ENCODE measurements at regions not wholly inside any gene's neighbourhood (a gene's known extent, or its start where the extent isn't known, plus 50 kb on each side); places are given as distances from the start of the nearest gene placed in this dataset.

GRCh38 chr1:72804541-72804940 lies 522.2 kb upstream of the NEGR1 start:
- no peaks in the 10 kb centered on the region for H3K36me3 ChIP-seq (replicated peaks in 1 of 2; ENCODE audit: insufficient read depth in 1 of 2, low read depth in 2 of 2)
- intact Hi-C loops (cut with DNase I), result no loop called here
- TF ChIP-seq CTCF (IDR thresholded peaks at IDR 0.05) (no peak), POLR2A (IDR thresholded peaks at IDR 0.05) (no peak)
- DNase-seq (no peak), ATAC-seq (no peak)
- H3K9me3 ChIP-seq, result no peaks in the 10 kb centered on the region
- no peaks in the 10 kb centered on the region for H3K27me3 ChIP-seq
- H3K27ac ChIP-seq, result no peak overlapping the region
- H3K4me3 ChIP-seq, result no peak overlapping the region
- no peaks in the 10 kb centered on the region for H3K4me1 ChIP-seq

- Histone ChIP-seq H3K27me3 (no peaks in the 10 kb centered on the region), H3K9me3 (peaks cover 0 to 2% (median 0%) of the 10 kb centered on the region in 3 donors), H3K27ac (no peak overlapping the region), H3K4me1 (no peaks in the 10 kb centered on the region), H3K4me3 (no peak overlapping the region), H3K36me3 (replicated peaks in 1 of 2; ENCODE audit: insufficient read depth in 1 of 2, low read depth in 2 of 2) (no peaks in the 10 kb centered on the region)
- no peak for TF ChIP-seq CTCF (IDR thresholded peaks at IDR 0.05)
- TF ChIP-seq POLR2A (IDR thresholded peaks at IDR 0.05), result no peak
- 22 to 36% methylated on average over 1 of the region's 1 CpG for WGBS, 2 donors
- ATAC-seq (no peak), DNase-seq (no peak)
- intact Hi-C loops (cut with DNase I), result no loop called here
Observed at GRCh38 chr1:72781038-72781437, 498.7 kb upstream of the NEGR1 start.

GRCh38 chr1:72780212-72780611 lies 497.9 kb upstream of the NEGR1 start:
- WGBS, 2 donors, result 88 to 90% methylated on average over 1 of the region's 1 CpG
- TF ChIP-seq CTCF (IDR thresholded peaks at IDR 0.05) (no peak), POLR2A (IDR thresholded peaks at IDR 0.05) (no peak)
- H3K27ac ChIP-seq, result no peak overlapping the region
- DNase-seq, result no peak
- H3K4me1 ChIP-seq, result no peaks in the 10 kb centered on the region
- ATAC-seq, result no peak
- no peak overlapping the region for H3K4me3 ChIP-seq
- no peaks in the 10 kb centered on the region for H3K9me3 ChIP-seq
- H3K36me3 ChIP-seq (replicated peaks in 1 of 2; ENCODE audit: insufficient read depth in 1 of 2, low read depth in 2 of 2), result no peaks in the 10 kb centered on the region
- no peaks in the 10 kb centered on the region for H3K27me3 ChIP-seq
- intact Hi-C loops (cut with DNase I), result no loop called here

- TF ChIP-seq POLR2A (IDR thresholded peaks at IDR 0.05), result no peak
- TF ChIP-seq CTCF (IDR thresholded peaks at IDR 0.05), result no peak
- no peaks in the 10 kb centered on the region for H3K27me3 ChIP-seq
- ATAC-seq, result no peak
- H3K9me3 ChIP-seq, result no peaks in the 10 kb centered on the region
- no peak overlapping the region for H3K4me3 ChIP-seq
- no peaks in the 10 kb centered on the region for H3K36me3 ChIP-seq (replicated peaks in 1 of 2; ENCODE audit: insufficient read depth in 1 of 2, low read depth in 2 of 2)
- no peak for DNase-seq
- no peak overlapping the region for H3K27ac ChIP-seq
- intact Hi-C loops (cut with DNase I), result no loop called here
- no peaks in the 10 kb centered on the region for H3K4me1 ChIP-seq
Observed at GRCh38 chr1:72777918-72778317, 495.6 kb upstream of the NEGR1 start.

- 29 to 62% methylated on average over 2 of the region's 2 CpGs for WGBS, 2 donors
- H3K36me3 ChIP-seq (replicated peaks in 1 of 2; ENCODE audit: insufficient read depth in 1 of 2, low read depth in 2 of 2), result no peaks in the 10 kb centered on the region
Observed at GRCh38 chr1:72763481-72763880, 481.1 kb upstream of the NEGR1 start.

More at GRCh38 chr1:72763481-72763880, 481.1 kb upstream of the NEGR1 start:
- TF ChIP-seq CTCF (IDR thresholded peaks at IDR 0.05) (no peak), POLR2A (IDR thresholded peaks at IDR 0.05) (no peak)
- no peak for DNase-seq
- Histone ChIP-seq H3K4me3 (no peak overlapping the region), H3K4me1 (no peaks in the 10 kb centered on the region), H3K27me3 (no peaks in the 10 kb centered on the region), H3K9me3 (no peaks in the 10 kb centered on the region), H3K27ac (no peak overlapping the region)
- intact Hi-C loops (cut with DNase I), result no loop called here
- ATAC-seq, result no peak

Data from body of pancreas (tissue), 4 donors.